Esophagus muscularis mucosa (tissue), 4 donors: ENCODE measurements at regions not wholly inside any gene's neighbourhood (a gene's known extent, or its start where the extent isn't known, plus 50 kb on each side); places are given as distances from the start of the nearest gene placed in this dataset.

Source experiments
- EP300 ChIP-seq: sonication (generic); formaldehyde crosslinking; IDR thresholded peaks from one replicate; pipeline ENCODE4 v1.6.1; 2017; ENCODE audit warnings: antibody characterized with exemption
- POLR2A ChIP-seq: fragments of 450-650 bp; IDR thresholded peaks from one replicate; pipeline ENCODE4 v1.6.1; 2017; ENCODE audit warnings: antibody characterized with exemption, moderate library complexity, mild to moderate bottlenecking, low read depth
- POLR2AphosphoS5 ChIP-seq, 2 donors: sonication (generic); formaldehyde crosslinking; IDR thresholded peaks; one replicate each; pipeline ENCODE4 v1.6.1; 2017; ENCODE audit warnings: antibody characterized with exemption in 2 of 2
- TF ChIP-seq, protein P1 (sequence below), 3 experiments: fragments of 200-600 bp in 2 of 3; fragments of 450-650 bp in 1 of 3; sonication (generic) in 2 of 3; IDR thresholded peaks; one replicate each; pipeline ENCODE4 v1.5.1; 2017 to 2019; ENCODE audit warnings: antibody characterized with exemption in 3 of 3, mild to moderate bottlenecking in 2 of 3, moderate library complexity in 1 of 3

DNA sequence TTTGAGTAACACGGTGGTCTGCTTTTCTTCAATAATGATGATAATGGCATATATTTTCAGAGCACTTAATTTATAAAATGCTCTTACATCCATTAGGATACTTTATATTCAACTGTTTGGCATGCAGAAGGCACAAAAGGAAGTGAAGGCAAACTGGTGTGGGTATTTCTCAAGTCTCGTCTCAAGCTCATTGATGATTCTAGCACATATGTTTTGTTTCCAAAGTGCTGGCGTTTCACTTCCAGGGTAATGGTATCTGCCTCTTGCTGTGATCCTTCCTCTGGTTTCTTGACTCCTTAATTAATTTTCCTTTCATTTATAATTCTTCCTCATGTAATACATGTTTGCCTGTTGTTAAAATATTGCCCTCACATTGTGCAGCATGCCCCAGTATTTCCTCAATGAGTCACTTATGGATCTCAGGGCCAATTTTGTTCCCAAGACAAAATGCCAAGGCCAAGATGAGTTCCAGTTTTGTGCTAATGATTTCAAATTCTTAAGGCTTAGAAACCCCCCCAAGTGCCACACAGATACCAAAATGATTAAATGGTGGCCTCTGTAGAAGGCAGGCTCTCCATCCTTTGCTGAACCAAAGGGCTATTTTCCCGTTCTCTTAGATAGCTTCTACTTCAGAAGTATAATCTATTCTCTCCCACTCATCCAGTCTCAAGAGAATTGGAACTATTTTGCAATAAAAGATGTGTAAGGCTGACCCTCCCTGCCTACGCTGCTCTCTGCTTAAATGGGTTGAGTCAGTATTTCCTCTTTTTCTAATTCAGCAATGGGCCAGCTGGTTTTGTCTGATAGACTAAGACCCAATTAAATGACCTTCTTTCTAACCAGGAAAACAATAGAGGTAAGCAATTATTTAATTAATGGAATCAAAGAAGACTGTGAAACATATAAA lies 171.2 kb downstream of the ZNF365 start:
- TF ChIP-seq POLR2A: no peak
- TF ChIP-seq, protein P1, sequence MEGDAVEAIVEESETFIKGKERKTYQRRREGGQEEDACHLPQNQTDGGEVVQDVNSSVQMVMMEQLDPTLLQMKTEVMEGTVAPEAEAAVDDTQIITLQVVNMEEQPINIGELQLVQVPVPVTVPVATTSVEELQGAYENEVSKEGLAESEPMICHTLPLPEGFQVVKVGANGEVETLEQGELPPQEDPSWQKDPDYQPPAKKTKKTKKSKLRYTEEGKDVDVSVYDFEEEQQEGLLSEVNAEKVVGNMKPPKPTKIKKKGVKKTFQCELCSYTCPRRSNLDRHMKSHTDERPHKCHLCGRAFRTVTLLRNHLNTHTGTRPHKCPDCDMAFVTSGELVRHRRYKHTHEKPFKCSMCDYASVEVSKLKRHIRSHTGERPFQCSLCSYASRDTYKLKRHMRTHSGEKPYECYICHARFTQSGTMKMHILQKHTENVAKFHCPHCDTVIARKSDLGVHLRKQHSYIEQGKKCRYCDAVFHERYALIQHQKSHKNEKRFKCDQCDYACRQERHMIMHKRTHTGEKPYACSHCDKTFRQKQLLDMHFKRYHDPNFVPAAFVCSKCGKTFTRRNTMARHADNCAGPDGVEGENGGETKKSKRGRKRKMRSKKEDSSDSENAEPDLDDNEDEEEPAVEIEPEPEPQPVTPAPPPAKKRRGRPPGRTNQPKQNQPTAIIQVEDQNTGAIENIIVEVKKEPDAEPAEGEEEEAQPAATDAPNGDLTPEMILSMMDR (IDR thresholded peaks at IDR 0.05): no peak
- TF ChIP-seq POLR2AphosphoS5 (IDR thresholded peaks at IDR 0.05): peak in 1 of 2 donors; percentile 34
- no peak for TF ChIP-seq EP300
